HG03066 (cell line): ENCODE measurements at regions not wholly inside any gene's neighbourhood (a gene's known extent, or its start where the extent isn't known, plus 50 kb on each side); places are given as distances from the start of the nearest gene placed in this dataset.
"Not testable (repeated sequence)": the region's sequence is repeated elsewhere in the genome, so short reads cannot be mapped to it uniquely, and the experiment has no call there.

Source experiments
- ATAC-seq: cut with Tn5 transposase; IDR thresholded peaks from one replicate; pipeline ENCODE4 v1.9.1; 2021; ENCODE audit warnings: low read depth; ENCODE audit not compliant: unreplicated experiment

- no peak for ATAC-seq
These were observed 250.4 kb downstream of the GATA3 start for GRCh38 chr10:8304861-8305260.

GRCh38 chr10:8305876-8306652, 251.6 kb downstream of the GATA3 start:
- ATAC-seq = no peak

- no peak for ATAC-seq
These were observed 252.3 kb downstream of the GATA3 start for GRCh38 chr10:8306685-8307364.

- ATAC-seq = no peak
These were observed 256.4 kb downstream of the GATA3 start for GRCh38 chr10:8310930-8311329.

- no peak for ATAC-seq
These were observed 257.1 kb downstream of the GATA3 start for GRCh38 chr10:8311526-8312070.

- no peak for ATAC-seq
These were observed 257.6 kb downstream of the GATA3 start for GRCh38 chr10:8312079-8312478.

GRCh38 chr10:8312781-8313180, 258.3 kb downstream of the GATA3 start:
- ATAC-seq = no peak

GRCh38 chr10:8314486-8314885, 260.0 kb downstream of the GATA3 start:
- no peak for ATAC-seq

GRCh38 chr10:8315619-8316021, 261.1 kb downstream of the GATA3 start:
- no peak for ATAC-seq

- no peak for ATAC-seq
These were observed 261.8 kb downstream of the GATA3 start for GRCh38 chr10:8316284-8316683.

GRCh38 chr10:8318429-8318828, 263.9 kb downstream of the GATA3 start:
- ATAC-seq = not testable (repeated sequence)

GRCh38 chr10:8318956-8319355, 264.5 kb downstream of the GATA3 start:
- no peak for ATAC-seq

GRCh38 chr10:8319704-8320103, 265.2 kb downstream of the GATA3 start:
- ATAC-seq = no peak

GRCh38 chr10:8321990-8322389, 267.5 kb downstream of the GATA3 start:
- no peak for ATAC-seq

GRCh38 chr10:8323428-8324054, 269.1 kb downstream of the GATA3 start:
- no peak for ATAC-seq

- ATAC-seq = no peak
These were observed 270.8 kb downstream of the GATA3 start for GRCh38 chr10:8325024-8325980.

- no peak for ATAC-seq
These were observed 272.1 kb downstream of the GATA3 start for GRCh38 chr10:8326396-8327139.

GRCh38 chr10:8327140-8327423, 272.6 kb downstream of the GATA3 start:
- no peak for ATAC-seq

GRCh38 chr10:8331387-8331786, 276.9 kb downstream of the GATA3 start:
- no peak for ATAC-seq
